ENCODE measurements at regions not wholly inside any gene's neighbourhood (a gene's known extent, or its start where the extent isn't known, plus 50 kb on each side); places are given as distances from the start of the nearest gene placed in this dataset.

DNA sequence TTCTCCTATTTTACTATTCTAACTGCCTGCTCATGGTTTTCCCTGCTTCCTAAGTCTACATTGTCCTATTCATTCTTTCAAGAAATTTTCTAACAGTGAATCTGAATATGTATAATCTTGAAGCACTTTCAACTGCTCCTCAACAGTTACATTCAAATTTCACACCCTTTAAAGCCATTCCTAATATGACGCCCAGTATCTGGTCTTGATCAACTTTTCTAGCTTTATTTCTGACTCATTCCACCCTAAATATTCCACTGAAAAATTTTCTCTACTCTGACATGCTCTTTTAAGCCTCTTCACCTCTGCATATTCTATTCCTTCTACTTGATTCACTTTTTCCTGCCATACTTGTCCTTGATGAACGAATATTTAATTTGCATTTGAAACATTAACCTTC lies 1893.9 kb upstream of the PIK3C3 start:
- intact Hi-C loops (cut with DNase I), result no loop called here
- Histone ChIP-seq H3K36me3 (no peaks in the 10 kb centered on the region), H3K4me3 (no peak overlapping the region), H3K27me3 (no peaks in the 10 kb centered on the region), H3K27ac (no peak overlapping the region), H3K9me3 (no peaks in the 10 kb centered on the region), H3K4me1 (no peaks in the 10 kb centered on the region)
- ATAC-seq (no peak), DNase-seq (no peak)
- TF ChIP-seq, protein P1, sequence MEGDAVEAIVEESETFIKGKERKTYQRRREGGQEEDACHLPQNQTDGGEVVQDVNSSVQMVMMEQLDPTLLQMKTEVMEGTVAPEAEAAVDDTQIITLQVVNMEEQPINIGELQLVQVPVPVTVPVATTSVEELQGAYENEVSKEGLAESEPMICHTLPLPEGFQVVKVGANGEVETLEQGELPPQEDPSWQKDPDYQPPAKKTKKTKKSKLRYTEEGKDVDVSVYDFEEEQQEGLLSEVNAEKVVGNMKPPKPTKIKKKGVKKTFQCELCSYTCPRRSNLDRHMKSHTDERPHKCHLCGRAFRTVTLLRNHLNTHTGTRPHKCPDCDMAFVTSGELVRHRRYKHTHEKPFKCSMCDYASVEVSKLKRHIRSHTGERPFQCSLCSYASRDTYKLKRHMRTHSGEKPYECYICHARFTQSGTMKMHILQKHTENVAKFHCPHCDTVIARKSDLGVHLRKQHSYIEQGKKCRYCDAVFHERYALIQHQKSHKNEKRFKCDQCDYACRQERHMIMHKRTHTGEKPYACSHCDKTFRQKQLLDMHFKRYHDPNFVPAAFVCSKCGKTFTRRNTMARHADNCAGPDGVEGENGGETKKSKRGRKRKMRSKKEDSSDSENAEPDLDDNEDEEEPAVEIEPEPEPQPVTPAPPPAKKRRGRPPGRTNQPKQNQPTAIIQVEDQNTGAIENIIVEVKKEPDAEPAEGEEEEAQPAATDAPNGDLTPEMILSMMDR (IDR thresholded peaks at IDR 0.05), result no peak
- no peak for TF ChIP-seq POLR2A (IDR thresholded peaks at IDR 0.05)
- 33% methylated on average over 2 of the region's 2 CpGs for WGBS (ENCODE audit: insufficient coverage, low coverage, low lambda C conversion rate, missing lambda C conversion rate)

DNA sequence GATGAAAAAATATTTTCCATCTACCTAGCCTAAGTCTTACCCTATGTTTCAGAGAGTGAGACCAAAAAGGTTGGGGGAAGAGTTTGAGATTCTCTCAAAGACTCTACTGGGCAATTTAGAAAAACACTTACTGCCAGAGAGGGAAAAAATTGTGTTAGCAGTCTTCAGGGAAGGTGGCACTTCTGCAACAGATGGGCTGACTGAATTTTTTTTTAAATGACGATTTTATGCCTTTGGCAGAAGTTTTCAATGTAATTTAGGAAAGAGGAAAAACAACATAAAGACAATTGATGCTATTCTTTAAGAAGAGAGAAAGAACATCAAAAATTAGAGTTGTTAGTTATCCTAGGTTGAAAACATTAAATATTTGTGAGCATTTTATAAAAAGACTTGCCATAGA lies 1894.5 kb upstream of the PIK3C3 start:
- H3K4me3 ChIP-seq, result no peak overlapping the region
- intact Hi-C loops (cut with DNase I), result no loop called here
- no peak for DNase-seq
- H3K27me3 ChIP-seq, result no peaks in the 10 kb centered on the region
- no peaks in the 10 kb centered on the region for H3K4me1 ChIP-seq
- no peak for ATAC-seq
- no peak overlapping the region for H3K27ac ChIP-seq
- 19% methylated on average over 1 of the region's 1 CpG for WGBS (ENCODE audit: insufficient coverage, low coverage, low lambda C conversion rate, missing lambda C conversion rate)
- H3K36me3 ChIP-seq, result no peaks in the 10 kb centered on the region
- no peaks in the 10 kb centered on the region for H3K9me3 ChIP-seq
- TF ChIP-seq, protein P1 (IDR thresholded peaks at IDR 0.05), result no peak

DNA sequence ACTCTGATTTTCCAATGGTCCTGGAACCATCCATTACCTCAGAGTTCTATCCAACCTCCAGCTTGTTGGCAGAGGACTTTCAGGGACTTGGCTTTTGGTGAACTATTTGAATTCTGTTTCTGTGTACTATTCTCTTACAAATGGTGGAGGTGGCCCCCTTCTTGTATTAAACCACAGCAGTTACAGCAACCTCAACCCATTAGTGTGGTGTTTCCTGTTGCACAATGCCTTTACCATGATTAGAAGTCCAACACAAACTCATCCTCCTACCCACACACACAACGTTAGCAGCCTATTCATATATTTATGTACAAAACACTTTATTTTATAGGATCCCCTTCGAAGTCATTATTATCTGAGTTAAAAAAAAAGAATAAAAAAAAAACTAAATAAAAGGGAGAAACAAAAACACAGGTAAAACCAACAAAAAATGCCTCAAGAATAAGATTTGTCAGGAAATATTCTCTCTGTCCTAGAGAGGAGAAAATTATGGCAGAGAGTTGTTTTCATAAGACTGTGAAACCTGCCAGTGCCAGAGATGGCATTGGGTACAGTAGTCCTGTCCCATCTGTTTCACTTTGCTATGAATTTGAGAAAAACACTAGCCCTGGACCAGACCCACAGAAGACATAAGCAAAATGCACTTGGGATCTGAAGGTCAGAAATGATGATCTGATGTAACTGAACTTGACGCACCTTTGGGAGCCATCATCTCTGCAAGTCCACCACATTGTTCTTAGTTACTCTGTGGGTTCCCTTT lies 1896.0 kb upstream of the PIK3C3 start:
- Histone ChIP-seq H3K9me3 (no peaks in the 10 kb centered on the region), H3K36me3 (no peaks in the 10 kb centered on the region), H3K4me3 (no peak overlapping the region), H3K27me3 (no peaks in the 10 kb centered on the region), H3K4me1 (no peaks in the 10 kb centered on the region), H3K27ac (no peak overlapping the region)
- TF ChIP-seq, protein P1 (IDR thresholded peaks at IDR 0.05), result no peak
- no peak for TF ChIP-seq POLR2A (IDR thresholded peaks at IDR 0.05)
- WGBS (ENCODE audit: insufficient coverage, low coverage, low lambda C conversion rate, missing lambda C conversion rate), result 43% methylated on average over 3 of the region's 3 CpGs
- ATAC-seq, result no peak
- no peak for DNase-seq
- intact Hi-C loops (cut with DNase I), result no loop called here

DNA sequence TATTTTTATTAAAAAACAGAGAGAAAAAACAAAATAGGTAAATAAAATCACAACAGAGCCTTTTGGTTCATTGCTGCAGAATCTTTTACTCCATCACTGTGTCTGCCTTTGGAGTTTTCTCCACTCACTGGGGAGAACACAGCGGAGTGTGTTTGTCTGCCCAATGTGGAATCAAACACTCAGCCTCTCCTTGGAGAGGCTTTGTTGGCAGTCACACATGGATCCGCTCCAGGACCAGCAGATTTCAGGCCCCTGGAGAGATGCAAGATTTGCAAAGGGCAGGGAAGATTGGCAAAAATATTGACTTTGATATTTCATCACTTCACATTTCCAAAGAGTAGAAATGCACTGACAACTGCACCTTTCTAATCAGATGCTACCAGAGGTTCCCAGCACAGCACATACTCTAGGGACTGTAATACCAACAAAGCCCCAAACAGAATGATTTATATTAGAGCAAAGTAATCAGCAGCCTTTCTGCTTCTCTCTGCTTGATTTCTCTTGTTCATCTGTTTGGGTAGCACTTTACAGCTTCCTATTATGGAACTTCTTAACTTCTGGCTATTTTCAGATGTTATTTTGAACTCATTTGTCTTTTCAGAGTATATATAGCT lies 1898.8 kb upstream of the PIK3C3 start:
- Histone ChIP-seq H3K27ac (no peak overlapping the region), H3K4me1 (no peaks in the 10 kb centered on the region), H3K4me3 (no peak overlapping the region), H3K9me3 (no peaks in the 10 kb centered on the region), H3K27me3 (no peaks in the 10 kb centered on the region), H3K36me3 (no peaks in the 10 kb centered on the region)
- intact Hi-C loops (cut with DNase I), result no loop called here
- no peak for DNase-seq
- ATAC-seq, result no peak
- TF ChIP-seq, protein P1 (IDR thresholded peaks at IDR 0.05), result no peak
- no peak for TF ChIP-seq POLR2A (IDR thresholded peaks at IDR 0.05)
- 65% methylated on average over 2 of the region's 2 CpGs for WGBS (ENCODE audit: insufficient coverage, low coverage, low lambda C conversion rate, missing lambda C conversion rate)
